HCT116 (cell line): ENCODE measurements at regions not wholly inside any gene's neighbourhood (a gene's known extent, or its start where the extent isn't known, plus 50 kb on each side); places are given as distances from the start of the nearest gene placed in this dataset.

ENCODE experiments used
- ATAC-seq: fragments of 200-7000 bp; cut with Tn5 transposase; 2 replicates; pipeline ENCODE4 v1.9.1; 2020; ENCODE audit warnings: mild to moderate bottlenecking, moderate library complexity
- BruUV-seq: library from RNA; stranded (reverse); fragments of 400-500 nt; replicated peaks from 2 replicates; lab custom pipeline; 2021; lab: Mats Ljungman, UMichigan
- CTCF ChIA-PET: fragments of 300-600 bp; sonication (Branson Sonifier 250); formaldehyde crosslinking; loops from one replicate; lab custom pipeline; 2021; ENCODE audit warnings: antibody characterized with exemption; lab: Charles Lee
- POLR2A ChIA-PET: fragments of 300-600, 350-600 bp; sonication (Branson Sonifier 250); formaldehyde crosslinking; loops from one replicate; lab custom pipeline; 2021; ENCODE audit warnings: antibody characterized with exemption; lab: Charles Lee
- RAD21 ChIA-PET, 2 experiments: fragments of 300-600 bp; sonication (Branson Sonifier 250); formaldehyde crosslinking; loops; one replicate each; lab custom pipeline; 2023; ENCODE audit warnings: low total read pairs in 2 of 2; ENCODE audit not compliant: uncharacterized antibody in 2 of 2, unreplicated experiment in 2 of 2, low non-redundant PET in 1 of 2; lab: Charles Lee
- DNase-seq: peaks from one replicate; pipeline ENCODE4 v3.0.0-alpha.2; 2010; ENCODE audit warnings: low read depth, low spot score
- H2AFZ ChIP-seq: fragments of 200-600 bp; shearing (Covaris generic), sonication (generic); 2 replicates; pipeline ENCODE4 v1.6.1; 2017; ENCODE audit warnings: low read depth, mixed run types, mixed read lengths, antibody characterized with exemption, low read length; ENCODE audit not compliant: poor library complexity, severe bottlenecking
- H3K27ac ChIP-seq: 2 replicates; pipeline ENCODE4 v1.5.1; 2012; ENCODE audit warnings: low read depth, low read length
- H3K27me3 ChIP-seq: fragments of 200-600 bp; sonication (generic); 2 replicates; pipeline ENCODE4 v1.6.1; 2016; ENCODE audit warnings: mixed run types, low read length, mixed read lengths; ENCODE audit not compliant: insufficient read depth
- H3K36me3 ChIP-seq, 2 experiments: fragments of 200-500 bp in 1 of 2; fragments of 200-600 bp in 1 of 2; sonication (Bioruptor generic) in 1 of 2; sonication (generic) in 1 of 2; 2 replicates each; pipeline versions ENCODE4 v1.5.1 to v1.6.1; 2014 to 2016; ENCODE audit warnings: low read length in 2 of 2, inconsistent platforms in 1 of 2, mixed read lengths in 1 of 2, mixed run types in 1 of 2; ENCODE audit not compliant: insufficient read depth in 2 of 2, control insufficient read depth in 1 of 2
- H3K4me1 ChIP-seq, 2 experiments: fragments of 200-600 bp in 1 of 2; sonication (generic) in 1 of 2; 2 replicates each; pipeline versions ENCODE4 v1.5.1 to v1.6.1; 2012 to 2017; ENCODE audit warnings: low read length in 2 of 2, inconsistent platforms in 1 of 2, mild to moderate bottlenecking in 1 of 2, mixed read lengths in 1 of 2, mixed run types in 1 of 2, moderate library complexity in 1 of 2; ENCODE audit not compliant: insufficient read depth in 2 of 2, control insufficient read depth in 1 of 2
- H3K4me2 ChIP-seq: fragments of 200-600 bp; sonication (generic); 2 replicates; pipeline ENCODE4 v1.6.1; 2017; ENCODE audit warnings: mixed run types, low read length, mixed read lengths
- H3K4me3 ChIP-seq, 2 experiments: fragments of 200-600 bp in 1 of 2; sonication (generic) in 1 of 2; replicated peaks in 1 of 2; 2 replicates each; pipeline ENCODE4 v1.5.1; 2011 to 2016; ENCODE audit warnings: low read length in 2 of 2, control low read depth in 1 of 2, low read depth in 1 of 2, mild to moderate bottlenecking in 1 of 2, mixed read lengths in 1 of 2, mixed run types in 1 of 2
- H3K79me2 ChIP-seq: fragments of 200-600 bp; sonication (generic); 2 replicates; pipeline ENCODE4 v1.6.1; 2017; ENCODE audit warnings: mild to moderate bottlenecking, mixed run types, low read length, moderate library complexity, mixed read lengths; ENCODE audit not compliant: insufficient read depth
- H3K9ac ChIP-seq: fragments of 200-600 bp; sonication (generic); 2 replicates; pipeline ENCODE4 v1.6.1; 2016; ENCODE audit warnings: low read length, mixed read lengths
- H3K9me2 ChIP-seq: fragments of 200-600 bp; sonication (generic), shearing (Covaris generic); 2 replicates; pipeline ENCODE4 v1.6.1; 2017; ENCODE audit warnings: mixed run types, mild to moderate bottlenecking, moderate library complexity; ENCODE audit not compliant: insufficient read depth
- H3K9me3 ChIP-seq, 2 experiments: fragments of 200-500 bp in 1 of 2; fragments of 200-600 bp in 1 of 2; sonication (Bioruptor generic) in 1 of 2; sonication (generic) in 1 of 2; 2 replicates each; pipeline ENCODE4 v1.6.1; 2014 to 2017; ENCODE audit warnings: low read length in 2 of 2, mixed read lengths in 2 of 2, inconsistent platforms in 1 of 2, low read depth in 1 of 2, mild to moderate bottlenecking in 1 of 2, mixed run types in 1 of 2, moderate library complexity in 1 of 2; ENCODE audit not compliant: control insufficient read depth in 1 of 2, insufficient read depth in 1 of 2
- H4K20me1 ChIP-seq: fragments of 200-600 bp; sonication (generic), shearing (Covaris generic); 2 replicates; pipeline ENCODE4 v1.6.1; 2017; ENCODE audit warnings: mixed run types, mild to moderate bottlenecking, moderate library complexity; ENCODE audit not compliant: insufficient read depth
- EZH2 ChIP-seq: fragments of 200-600 bp; sonication (generic); IDR thresholded peaks from 2 replicates; pipeline ENCODE4 v1.6.1; 2017; ENCODE audit warnings: antibody characterized with exemption, mixed run types
- POLR2AphosphoS5 ChIP-seq: IDR thresholded peaks from 2 replicates; pipeline ENCODE4 v1.6.1; 2011; ENCODE audit warnings: mild to moderate bottlenecking, low read depth, low read length, moderate library complexity
- SIN3A ChIP-seq: IDR thresholded peaks from 2 replicates; pipeline ENCODE4 v1.6.1; 2012; ENCODE audit warnings: low read depth
- YY1 ChIP-seq: IDR thresholded peaks from 2 replicates; pipeline ENCODE4 v1.6.1; 2011; ENCODE audit warnings: low read length, low read depth, moderate library complexity, mild to moderate bottlenecking; ENCODE audit not compliant: insufficient replicate concordance; ENCODE audit errors: extremely low read depth
- ZFX ChIP-seq: fragments of 450-650 bp; IDR thresholded peaks from 2 replicates; pipeline ENCODE4 v1.6.1; 2017
- ZNF274 ChIP-seq: fragments of 200-500 bp; sonication (Bioruptor generic); IDR thresholded peaks from 2 replicates; pipeline ENCODE4 v1.6.1; 2014; ENCODE audit warnings: mild to moderate bottlenecking, low read depth, low read length, inconsistent platforms
- intact Hi-C: fragments of 100-400 bp; cut with micrococcal nuclease; formaldehyde crosslinking; loops from 2 replicates; pipeline ENCODE4 v1.10.0; 2022
- TF ChIP-seq, protein P1 (sequence below): IDR thresholded peaks from 2 replicates; pipeline ENCODE4 v1.6.1; 2012
- TF ChIP-seq, protein P2 (sequence below), 3 experiments: fragments of 200-600 bp in 1 of 3; sonication (generic) in 1 of 3; IDR thresholded peaks in 2 of 3; conservative IDR thresholded peaks in 1 of 3; 2 replicates each; pipeline ENCODE4 v1.5.1; 2012 to 2017; ENCODE audit warnings: low read depth in 2 of 3, low read length in 2 of 3, antibody characterized with exemption in 1 of 3, borderline replicate concordance in 1 of 3, control low read depth in 1 of 3, mild to moderate bottlenecking in 1 of 3, mixed read lengths in 1 of 3, mixed run types in 1 of 3, moderate library complexity in 1 of 3; ENCODE audit not compliant: insufficient read depth in 1 of 3
- TF ChIP-seq, protein P3 (sequence below): IDR thresholded peaks from 2 replicates; pipeline ENCODE4 v1.6.1; 2011; ENCODE audit warnings: mild to moderate bottlenecking, low read length, moderate library complexity; ENCODE audit not compliant: insufficient replicate concordance; ENCODE audit errors: extremely low read depth

DNA sequence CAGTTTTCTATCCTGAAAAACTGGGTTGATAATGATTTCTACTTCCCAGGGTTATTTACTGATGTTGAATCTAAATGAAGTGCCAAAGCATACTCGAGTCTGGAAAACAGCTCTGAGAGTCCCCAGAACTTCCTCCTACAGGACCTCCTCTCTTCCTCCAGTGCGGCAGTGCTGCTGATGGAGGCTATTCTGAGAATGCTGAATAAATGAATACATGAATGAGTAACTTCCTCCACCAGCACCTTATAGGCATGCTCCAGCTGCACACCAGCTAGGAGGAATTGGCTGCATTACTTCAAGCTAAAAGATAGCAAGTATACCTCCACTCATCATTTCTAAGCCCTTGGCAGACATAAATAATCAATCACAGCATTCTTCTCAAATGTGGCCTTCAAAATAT, 448.8 kb upstream of the CCDC196 start:
- H3K79me2 ChIP-seq, result no peaks in the 10 kb centered on the region
- RAD21 ChIA-PET, result no interaction called here
- no peaks in the 10 kb centered on the region for H4K20me1 ChIP-seq
- no peak for ATAC-seq
- TF ChIP-seq, protein P1, sequence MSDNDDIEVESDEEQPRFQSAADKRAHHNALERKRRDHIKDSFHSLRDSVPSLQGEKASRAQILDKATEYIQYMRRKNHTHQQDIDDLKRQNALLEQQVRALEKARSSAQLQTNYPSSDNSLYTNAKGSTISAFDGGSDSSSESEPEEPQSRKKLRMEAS, result no peak
- TF ChIP-seq POLR2AphosphoS5, result no peak
- no peak for TF ChIP-seq EZH2
- no peak for TF ChIP-seq ZFX
- no peak for TF ChIP-seq ZNF274
- TF ChIP-seq YY1, result no peak
- TF ChIP-seq, protein P2, sequence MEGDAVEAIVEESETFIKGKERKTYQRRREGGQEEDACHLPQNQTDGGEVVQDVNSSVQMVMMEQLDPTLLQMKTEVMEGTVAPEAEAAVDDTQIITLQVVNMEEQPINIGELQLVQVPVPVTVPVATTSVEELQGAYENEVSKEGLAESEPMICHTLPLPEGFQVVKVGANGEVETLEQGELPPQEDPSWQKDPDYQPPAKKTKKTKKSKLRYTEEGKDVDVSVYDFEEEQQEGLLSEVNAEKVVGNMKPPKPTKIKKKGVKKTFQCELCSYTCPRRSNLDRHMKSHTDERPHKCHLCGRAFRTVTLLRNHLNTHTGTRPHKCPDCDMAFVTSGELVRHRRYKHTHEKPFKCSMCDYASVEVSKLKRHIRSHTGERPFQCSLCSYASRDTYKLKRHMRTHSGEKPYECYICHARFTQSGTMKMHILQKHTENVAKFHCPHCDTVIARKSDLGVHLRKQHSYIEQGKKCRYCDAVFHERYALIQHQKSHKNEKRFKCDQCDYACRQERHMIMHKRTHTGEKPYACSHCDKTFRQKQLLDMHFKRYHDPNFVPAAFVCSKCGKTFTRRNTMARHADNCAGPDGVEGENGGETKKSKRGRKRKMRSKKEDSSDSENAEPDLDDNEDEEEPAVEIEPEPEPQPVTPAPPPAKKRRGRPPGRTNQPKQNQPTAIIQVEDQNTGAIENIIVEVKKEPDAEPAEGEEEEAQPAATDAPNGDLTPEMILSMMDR (IDR thresholded peaks at IDR 0.05 in 2 of 3, conservative IDR thresholded peaks at IDR 0.05 in 1 of 3; ENCODE audit: borderline replicate concordance in 1 of 3, insufficient read depth in 1 of 3, low read depth in 2 of 3, low read length in 2 of 3), result no peak
- TF ChIP-seq, all 23 proteins: peak for 0
- no peak overlapping the region for H3K4me3 ChIP-seq
- H3K36me3 ChIP-seq, result no peaks in the 10 kb centered on the region
- no peaks in the 10 kb centered on the region for H3K9me2 ChIP-seq
- CTCF ChIA-PET, result no interaction called here
- H3K9me3 ChIP-seq, result no peaks in the 10 kb centered on the region
- POLR2A ChIA-PET, result no interaction called here
- H3K9ac ChIP-seq, result no peak overlapping the region
- H3K27me3 ChIP-seq, result no peaks in the 10 kb centered on the region; the same call in 1 of the 2 replicates
- no peak overlapping the region for H3K27ac ChIP-seq
- H3K4me1 ChIP-seq, result no peaks in the 10 kb centered on the region
- BruUV-seq, result no TSS peak
- no peak for DNase-seq
- H2AFZ ChIP-seq, result no peak overlapping the region
- H3K4me2 ChIP-seq, result no peak overlapping the region
- intact Hi-C loops, result no loop called here

DNA sequence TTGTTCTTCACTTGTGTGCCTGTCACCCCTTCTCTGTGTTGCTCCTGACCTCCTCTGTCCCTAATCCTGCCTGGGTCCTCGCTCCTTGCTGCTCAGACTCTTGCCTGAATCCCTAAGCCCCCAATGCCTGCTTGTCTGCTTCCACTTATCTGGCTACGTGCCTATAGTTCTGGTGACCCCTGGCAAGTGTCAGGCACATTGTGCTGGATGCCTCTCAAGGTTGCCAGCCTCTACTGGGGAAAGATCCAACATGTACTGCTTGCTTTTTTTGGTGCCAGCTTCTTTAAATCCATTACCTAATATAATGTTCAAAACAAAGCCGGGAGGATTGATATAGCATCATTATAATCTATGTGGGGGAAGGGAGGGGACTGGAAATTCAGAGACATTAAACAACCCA, 448.0 kb upstream of the CCDC196 start:
- H3K9me3 ChIP-seq, result no peaks in the 10 kb centered on the region
- no TSS peak for BruUV-seq
- no peaks in the 10 kb centered on the region for H3K9me2 ChIP-seq
- no peaks in the 10 kb centered on the region for H3K79me2 ChIP-seq
- DNase-seq (no peak), ATAC-seq (no peak)
- no peaks in the 10 kb centered on the region for H3K36me3 ChIP-seq
- no peaks in the 10 kb centered on the region for H4K20me1 ChIP-seq
- no peaks in the 10 kb centered on the region for H3K4me1 ChIP-seq
- TF ChIP-seq, protein P3, sequence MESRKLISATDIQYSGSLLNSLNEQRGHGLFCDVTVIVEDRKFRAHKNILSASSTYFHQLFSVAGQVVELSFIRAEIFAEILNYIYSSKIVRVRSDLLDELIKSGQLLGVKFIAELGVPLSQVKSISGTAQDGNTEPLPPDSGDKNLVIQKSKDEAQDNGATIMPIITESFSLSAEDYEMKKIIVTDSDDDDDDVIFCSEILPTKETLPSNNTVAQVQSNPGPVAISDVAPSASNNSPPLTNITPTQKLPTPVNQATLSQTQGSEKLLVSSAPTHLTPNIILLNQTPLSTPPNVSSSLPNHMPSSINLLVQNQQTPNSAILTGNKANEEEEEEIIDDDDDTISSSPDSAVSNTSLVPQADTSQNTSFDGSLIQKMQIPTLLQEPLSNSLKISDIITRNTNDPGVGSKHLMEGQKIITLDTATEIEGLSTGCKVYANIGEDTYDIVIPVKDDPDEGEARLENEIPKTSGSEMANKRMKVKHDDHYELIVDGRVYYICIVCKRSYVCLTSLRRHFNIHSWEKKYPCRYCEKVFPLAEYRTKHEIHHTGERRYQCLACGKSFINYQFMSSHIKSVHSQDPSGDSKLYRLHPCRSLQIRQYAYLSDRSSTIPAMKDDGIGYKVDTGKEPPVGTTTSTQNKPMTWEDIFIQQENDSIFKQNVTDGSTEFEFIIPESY, result no peak
- no peak for TF ChIP-seq SIN3A
- TF ChIP-seq, protein P1, result no peak
- ChIA-PET RAD21 (no interaction called here), POLR2A (no interaction called here), CTCF (no interaction called here)
- H3K4me3 ChIP-seq, result no peak overlapping the region
- no peak overlapping the region for H3K9ac ChIP-seq
- no peak overlapping the region for H3K4me2 ChIP-seq
- no peak overlapping the region for H3K27ac ChIP-seq
- no peaks in the 10 kb centered on the region; the same call in 1 of the 2 replicates for H3K27me3 ChIP-seq
- no peak overlapping the region for H2AFZ ChIP-seq
- intact Hi-C loops, result no loop called here
